ENCODE measurements at regions not wholly inside any gene's neighbourhood (a gene's known extent, or its start where the extent isn't known, plus 50 kb on each side); places are given as distances from the start of the nearest gene placed in this dataset.

DNA sequence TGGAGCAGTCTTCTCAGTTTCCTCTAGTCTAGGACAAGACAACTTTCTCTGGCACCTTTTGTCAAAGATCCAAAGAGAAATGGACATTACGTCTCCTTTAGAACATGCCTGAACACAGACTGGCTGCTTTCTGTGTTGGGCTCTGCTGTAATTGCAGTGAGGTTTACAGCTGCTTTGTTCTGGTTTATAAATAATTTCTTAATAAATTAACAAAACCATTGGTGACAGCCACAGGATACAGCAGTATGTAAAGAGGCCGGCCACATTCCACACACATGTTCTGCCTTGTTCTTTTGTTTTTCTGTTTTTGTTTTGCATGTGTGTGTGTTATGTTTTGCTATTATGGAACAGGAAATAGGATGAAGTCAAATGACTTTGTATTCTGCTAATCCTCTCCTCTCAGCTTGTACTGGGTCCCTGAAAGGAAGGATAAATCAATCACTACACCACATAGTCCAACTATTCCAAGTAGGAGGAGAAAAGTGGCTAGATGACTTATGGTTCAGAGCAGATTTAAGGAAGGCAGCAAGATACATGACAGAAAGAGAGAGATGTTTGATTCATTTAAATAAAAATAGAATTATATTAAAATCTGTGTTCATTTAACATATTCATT, 161.5 kb upstream of the ESRRG start:
- no peak overlapping the region for H3K9ac ChIP-seq (ENCODE audit: low read length)
- no peak overlapping the region for H2BK15ac ChIP-seq (replicated peaks; ENCODE audit: low read depth)
- H3K4me1 ChIP-seq (ENCODE audit: control insufficient read depth, low read depth, low read length): peaks cover 6% of the 10 kb centered on the region
- peak overlapping the region; percentile 36 for H3K4ac ChIP-seq (ENCODE audit: low read depth, low read length)
- H4K8ac ChIP-seq (ENCODE audit: low read depth, low read length): no peak overlapping the region
- H3K4me3 ChIP-seq (ENCODE audit: low read length): no peak overlapping the region
- no peaks in the 10 kb centered on the region for H3K79me2 ChIP-seq (ENCODE audit: control insufficient read depth, insufficient read depth, low read length)
- H2AK5ac ChIP-seq (ENCODE audit: low read length): no peak overlapping the region
- no peak overlapping the region for H2BK120ac ChIP-seq (ENCODE audit: low read depth, low read length)
- no CpG with 5 or more reads among the region's 2 CpGs for WGBS (ENCODE audit: extremely low coverage, insufficient coverage, low lambda C conversion rate)
- peak overlapping the region; percentile 36 for H4K5ac ChIP-seq (ENCODE audit: low read length)
- H2BK5ac ChIP-seq (ENCODE audit: low read length): no peak overlapping the region
- no peak overlapping the region for H3K4me2 ChIP-seq (ENCODE audit: low read length)
- no peaks in the 10 kb centered on the region for H3K36me3 ChIP-seq (ENCODE audit: control insufficient read depth, insufficient read depth, low read length)
- no peaks in the 10 kb centered on the region for H3K79me1 ChIP-seq (ENCODE audit: low read length)
- no peak overlapping the region for H3K18ac ChIP-seq (ENCODE audit: low read length)
- no peak overlapping the region for H3K27ac ChIP-seq (ENCODE audit: low read depth, low read length)
- no peak overlapping the region for H3K56ac ChIP-seq (ENCODE audit: low read length)
- DNase-seq: no peak
- H3K27me3 ChIP-seq (ENCODE audit: insufficient read depth, low read length, poor library complexity): no peaks in the 10 kb centered on the region
- no peak overlapping the region for H3K23ac ChIP-seq (ENCODE audit: low read length)

DNA sequence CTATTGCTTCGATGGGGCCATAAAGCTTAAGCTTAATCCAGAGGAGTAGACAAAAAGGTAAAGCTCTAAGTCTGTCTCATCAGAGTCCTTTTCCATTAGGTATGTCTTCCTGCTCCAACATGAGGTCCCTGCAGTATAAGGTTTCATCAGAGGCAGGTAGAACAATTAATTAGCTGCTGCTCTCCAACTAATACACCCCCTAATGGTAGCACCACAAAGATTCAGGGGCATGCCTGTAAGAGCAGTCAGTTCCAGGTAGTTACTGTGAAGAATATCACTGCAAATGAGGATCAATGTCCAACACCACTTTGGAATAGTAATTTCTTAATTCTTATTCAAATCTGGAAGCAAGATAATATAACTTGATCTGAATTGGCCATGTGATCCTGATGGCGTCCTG, 160.3 kb upstream of the ESRRG start:
- Histone ChIP-seq H4K5ac (ENCODE audit: low read length) (no peak overlapping the region), H2BK15ac (replicated peaks; ENCODE audit: low read depth) (no peak overlapping the region), H3K4me3 (ENCODE audit: low read length) (no peak overlapping the region), H3K27me3 (ENCODE audit: insufficient read depth, low read length, poor library complexity) (no peaks in the 10 kb centered on the region), H3K27ac (ENCODE audit: low read depth, low read length) (no peak overlapping the region), H3K4ac (ENCODE audit: low read depth, low read length) (no peak overlapping the region), H3K79me1 (ENCODE audit: low read length) (no peaks in the 10 kb centered on the region), H2BK5ac (ENCODE audit: low read length) (no peak overlapping the region), H3K56ac (ENCODE audit: low read length) (no peak overlapping the region), H3K9ac (ENCODE audit: low read length) (no peak overlapping the region), H3K79me2 (ENCODE audit: control insufficient read depth, insufficient read depth, low read length) (no peaks in the 10 kb centered on the region), H3K36me3 (ENCODE audit: control insufficient read depth, insufficient read depth, low read length) (no peaks in the 10 kb centered on the region), H3K18ac (ENCODE audit: low read length) (no peak overlapping the region), H3K4me1 (ENCODE audit: control insufficient read depth, low read depth, low read length) (peaks cover under 1% of the 10 kb centered on the region), H4K8ac (ENCODE audit: low read depth, low read length) (no peak overlapping the region), H3K23ac (ENCODE audit: low read length) (no peak overlapping the region), H2AK5ac (ENCODE audit: low read length) (no peak overlapping the region), H3K4me2 (ENCODE audit: low read length) (no peak overlapping the region), H2BK120ac (ENCODE audit: low read depth, low read length) (no peak overlapping the region)
- no peak for DNase-seq
- no CpG with 5 or more reads among the region's 2 CpGs for WGBS (ENCODE audit: extremely low coverage, insufficient coverage, low lambda C conversion rate)

DNA sequence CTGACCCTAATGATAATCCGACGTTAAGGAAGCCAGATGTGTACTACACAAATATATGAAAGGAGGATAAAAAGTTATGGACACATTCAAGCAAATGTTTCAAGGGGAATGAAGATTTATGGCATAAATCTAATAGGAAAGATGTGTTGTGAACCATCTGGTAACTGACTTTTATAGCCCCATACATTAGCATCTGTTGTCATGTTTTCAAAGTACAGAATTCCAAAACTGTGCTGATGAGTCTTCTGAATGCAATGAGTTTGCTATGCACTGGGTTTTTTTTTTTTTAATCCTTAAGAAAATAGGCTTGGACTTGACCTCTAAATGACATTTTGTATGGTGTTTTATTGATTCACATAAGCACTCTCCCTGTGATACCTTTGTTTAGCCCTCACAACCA, 158.5 kb upstream of the ESRRG start:
- Histone ChIP-seq H4K8ac (ENCODE audit: low read depth, low read length) (no peak overlapping the region), H3K23ac (ENCODE audit: low read length) (no peak overlapping the region), H3K18ac (ENCODE audit: low read length) (no peak overlapping the region), H3K9ac (ENCODE audit: low read length) (no peak overlapping the region), H4K5ac (ENCODE audit: low read length) (no peak overlapping the region), H2AK5ac (ENCODE audit: low read length) (no peak overlapping the region), H3K56ac (ENCODE audit: low read length) (no peak overlapping the region), H3K79me1 (ENCODE audit: low read length) (no peaks in the 10 kb centered on the region), H2BK5ac (ENCODE audit: low read length) (no peak overlapping the region), H3K4ac (ENCODE audit: low read depth, low read length) (no peak overlapping the region), H3K4me3 (ENCODE audit: low read length) (no peak overlapping the region), H2BK120ac (ENCODE audit: low read depth, low read length) (no peak overlapping the region), H3K79me2 (ENCODE audit: control insufficient read depth, insufficient read depth, low read length) (no peaks in the 10 kb centered on the region), H3K27me3 (ENCODE audit: insufficient read depth, low read length, poor library complexity) (no peaks in the 10 kb centered on the region), H3K36me3 (ENCODE audit: control insufficient read depth, insufficient read depth, low read length) (no peaks in the 10 kb centered on the region), H2BK15ac (replicated peaks; ENCODE audit: low read depth) (no peak overlapping the region), H3K4me2 (ENCODE audit: low read length) (no peak overlapping the region), H3K27ac (ENCODE audit: low read depth, low read length) (no peak overlapping the region), H3K4me1 (ENCODE audit: control insufficient read depth, low read depth, low read length) (no peaks in the 10 kb centered on the region)
- DNase-seq: no peak
- WGBS (ENCODE audit: extremely low coverage, insufficient coverage, low lambda C conversion rate): no CpG with 5 or more reads among the region's 2 CpGs

DNA sequence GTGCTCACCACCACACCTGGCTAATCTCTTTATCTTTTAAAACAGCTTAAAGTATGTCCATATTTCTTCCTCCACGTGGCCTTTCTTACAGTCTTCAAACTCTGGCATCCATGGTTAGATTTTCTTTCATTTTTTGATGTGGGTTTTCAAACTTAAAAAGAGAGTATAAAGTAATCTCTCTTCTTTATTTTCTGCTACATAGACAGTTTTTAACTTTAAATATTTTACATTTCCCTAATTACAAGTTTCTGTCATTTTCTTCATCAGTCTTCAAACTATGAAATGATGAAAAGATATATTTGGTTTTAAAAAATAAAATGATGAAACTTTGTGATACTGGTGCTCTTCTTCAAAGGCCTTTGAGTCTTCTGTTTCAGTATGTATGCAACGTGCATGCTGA, 143.5 kb upstream of the ESRRG start:
- no peak overlapping the region for H4K8ac ChIP-seq (ENCODE audit: low read depth, low read length)
- no peak for DNase-seq
- H2BK15ac ChIP-seq (replicated peaks; ENCODE audit: low read depth): no peak overlapping the region
- no peak overlapping the region for H3K4me2 ChIP-seq (ENCODE audit: low read length)
- no peak overlapping the region for H3K9ac ChIP-seq (ENCODE audit: low read length)
- no peak overlapping the region for H2AK5ac ChIP-seq (ENCODE audit: low read length)
- no peaks in the 10 kb centered on the region for H3K79me2 ChIP-seq (ENCODE audit: control insufficient read depth, insufficient read depth, low read length)
- H2BK5ac ChIP-seq (ENCODE audit: low read length): no peak overlapping the region
- no peak overlapping the region for H3K18ac ChIP-seq (ENCODE audit: low read length)
- H3K4me3 ChIP-seq (ENCODE audit: low read length): no peak overlapping the region
- H3K23ac ChIP-seq (ENCODE audit: low read length): no peak overlapping the region
- H3K4ac ChIP-seq (ENCODE audit: low read depth, low read length): no peak overlapping the region
- no peaks in the 10 kb centered on the region for H3K79me1 ChIP-seq (ENCODE audit: low read length)
- no peaks in the 10 kb centered on the region for H3K4me1 ChIP-seq (ENCODE audit: control insufficient read depth, low read depth, low read length)
- no peak overlapping the region for H2BK120ac ChIP-seq (ENCODE audit: low read depth, low read length)
- no peak overlapping the region for H3K27ac ChIP-seq (ENCODE audit: low read depth, low read length)
- H4K5ac ChIP-seq (ENCODE audit: low read length): no peak overlapping the region
- H3K56ac ChIP-seq (ENCODE audit: low read length): no peak overlapping the region
- no peaks in the 10 kb centered on the region for H3K27me3 ChIP-seq (ENCODE audit: insufficient read depth, low read length, poor library complexity)
- H3K36me3 ChIP-seq (ENCODE audit: control insufficient read depth, insufficient read depth, low read length): no peaks in the 10 kb centered on the region
- WGBS (ENCODE audit: extremely low coverage, insufficient coverage, low lambda C conversion rate): no CpG with 5 or more reads among the region's 2 CpGs

DNA sequence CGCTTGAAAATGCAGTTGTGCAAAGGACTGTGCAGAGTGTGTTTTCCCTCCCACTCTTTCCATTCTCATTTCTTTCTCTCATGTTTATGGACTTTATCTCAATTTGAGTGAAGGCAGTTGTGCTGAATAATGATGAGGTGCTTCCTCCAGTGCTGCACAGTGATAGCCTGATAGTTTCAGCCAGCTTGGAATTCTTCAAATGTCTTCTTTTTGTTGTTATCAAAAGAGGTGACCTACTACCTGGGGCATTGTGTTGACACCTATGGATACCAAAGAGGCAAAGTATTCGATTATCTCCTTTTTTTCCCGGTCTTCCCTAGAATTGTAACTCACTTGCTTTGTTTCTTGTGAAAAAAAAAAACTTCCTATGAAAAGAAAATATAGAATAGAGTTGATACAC, 132.6 kb upstream of the ESRRG start:
- H3K4me2 ChIP-seq (ENCODE audit: low read length): no peak overlapping the region
- H2BK5ac ChIP-seq (ENCODE audit: low read length): no peak overlapping the region
- DNase-seq: peak; percentile 33
- no peaks in the 10 kb centered on the region for H3K27me3 ChIP-seq (ENCODE audit: insufficient read depth, low read length, poor library complexity)
- no peak overlapping the region for H3K56ac ChIP-seq (ENCODE audit: low read length)
- WGBS (ENCODE audit: extremely low coverage, insufficient coverage, low lambda C conversion rate): no CpG with 5 or more reads among the region's 3 CpGs
- H3K23ac ChIP-seq (ENCODE audit: low read length): no peak overlapping the region
- H3K4me1 ChIP-seq (ENCODE audit: control insufficient read depth, low read depth, low read length): no peaks in the 10 kb centered on the region
- no peak overlapping the region for H2BK15ac ChIP-seq (replicated peaks; ENCODE audit: low read depth)
- H3K18ac ChIP-seq (ENCODE audit: low read length): no peak overlapping the region
- no peak overlapping the region for H3K4me3 ChIP-seq (ENCODE audit: low read length)
- H3K9ac ChIP-seq (ENCODE audit: low read length): no peak overlapping the region
- no peak overlapping the region for H3K27ac ChIP-seq (ENCODE audit: low read depth, low read length)
- H4K8ac ChIP-seq (ENCODE audit: low read depth, low read length): no peak overlapping the region
- no peak overlapping the region for H4K5ac ChIP-seq (ENCODE audit: low read length)
- no peaks in the 10 kb centered on the region for H3K36me3 ChIP-seq (ENCODE audit: control insufficient read depth, insufficient read depth, low read length)
- H3K79me2 ChIP-seq (ENCODE audit: control insufficient read depth, insufficient read depth, low read length): no peaks in the 10 kb centered on the region
- no peak overlapping the region for H3K4ac ChIP-seq (ENCODE audit: low read depth, low read length)
- H2BK120ac ChIP-seq (ENCODE audit: low read depth, low read length): no peak overlapping the region
- no peak overlapping the region for H2AK5ac ChIP-seq (ENCODE audit: low read length)
- H3K79me1 ChIP-seq (ENCODE audit: low read length): no peaks in the 10 kb centered on the region

DNA sequence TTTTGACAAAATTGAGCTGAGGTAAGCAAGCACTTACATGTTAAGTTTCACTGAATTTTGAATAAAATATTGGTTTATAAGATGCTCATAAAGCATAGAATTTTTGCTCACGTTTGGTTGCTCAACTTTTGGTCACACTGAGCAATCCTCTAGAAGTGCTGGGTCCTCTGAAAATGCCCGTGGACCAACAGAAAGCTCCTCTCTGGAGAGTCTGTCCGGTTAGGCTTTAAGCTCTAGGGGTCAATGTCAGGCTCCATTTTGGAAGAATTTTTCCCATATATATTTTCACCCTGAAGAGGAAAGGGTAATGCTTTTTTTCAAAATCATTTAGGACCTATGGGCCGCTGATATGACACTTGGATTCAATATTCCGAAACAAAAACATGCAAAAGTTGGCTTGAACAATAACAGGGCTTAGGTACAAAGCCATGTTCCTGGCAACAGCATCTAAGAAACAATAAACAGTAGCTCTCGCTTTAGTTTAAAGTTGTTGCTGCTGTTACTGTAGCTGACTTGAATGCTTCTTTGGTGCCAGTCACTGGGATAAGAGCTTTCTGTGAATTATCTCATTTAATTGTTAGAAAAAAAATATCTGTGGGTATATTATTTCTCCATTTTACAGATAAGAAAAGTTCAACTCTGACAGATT, 131.7 kb upstream of the ESRRG start:
- no peak for DNase-seq
- Histone ChIP-seq H3K23ac (ENCODE audit: low read length) (no peak overlapping the region), H3K4me2 (ENCODE audit: low read length) (no peak overlapping the region), H2BK5ac (ENCODE audit: low read length) (no peak overlapping the region), H3K9ac (ENCODE audit: low read length) (no peak overlapping the region), H2AK5ac (ENCODE audit: low read length) (no peak overlapping the region), H3K27me3 (ENCODE audit: insufficient read depth, low read length, poor library complexity) (no peaks in the 10 kb centered on the region), H4K8ac (ENCODE audit: low read depth, low read length) (no peak overlapping the region), H3K4me1 (ENCODE audit: control insufficient read depth, low read depth, low read length) (no peaks in the 10 kb centered on the region), H3K4ac (ENCODE audit: low read depth, low read length) (no peak overlapping the region), H3K79me2 (ENCODE audit: control insufficient read depth, insufficient read depth, low read length) (no peaks in the 10 kb centered on the region), H3K27ac (ENCODE audit: low read depth, low read length) (no peak overlapping the region), H3K56ac (ENCODE audit: low read length) (no peak overlapping the region), H2BK15ac (replicated peaks; ENCODE audit: low read depth) (no peak overlapping the region), H3K36me3 (ENCODE audit: control insufficient read depth, insufficient read depth, low read length) (no peaks in the 10 kb centered on the region), H3K4me3 (ENCODE audit: low read length) (no peak overlapping the region), H2BK120ac (ENCODE audit: low read depth, low read length) (no peak overlapping the region), H3K79me1 (ENCODE audit: low read length) (no peaks in the 10 kb centered on the region), H3K18ac (ENCODE audit: low read length) (no peak overlapping the region), H4K5ac (ENCODE audit: low read length) (no peak overlapping the region)
- no CpG with 5 or more reads among the region's 6 CpGs for WGBS (ENCODE audit: extremely low coverage, insufficient coverage, low lambda C conversion rate)

Measured in mesendoderm (in vitro differentiated cells).